Endothelial cell of umbilical vein (primary cell): ENCODE measurements at regions not wholly inside any gene's neighbourhood (a gene's known extent, or its start where the extent isn't known, plus 50 kb on each side); places are given as distances from the start of the nearest gene placed in this dataset.

Experiments
- BruUV-seq: library from RNA; stranded (reverse); fragments of 400-500 nt; replicated peaks from 2 replicates; lab custom pipeline; 2021; lab: Mats Ljungman, UMichigan
- CTCF ChIA-PET: fragments of 300-600, 350-600 bp; sonication (Branson Sonifier 250); formaldehyde crosslinking; loops from one replicate; lab custom pipeline; 2021; ENCODE audit warnings: antibody characterized with exemption, inconsistent platforms; lab: Charles Lee
- POLR2A ChIA-PET: fragments of 300-600, 350-600 bp; sonication (Branson Sonifier 250); formaldehyde crosslinking; loops from one replicate; lab custom pipeline; 2021; ENCODE audit warnings: antibody characterized with exemption, inconsistent platforms; lab: Charles Lee
- DNase-seq: peaks from one replicate; pipeline ENCODE4 v3.0.0-alpha.2; 2011; ENCODE audit warnings: low read depth, low spot score
- FAIRE-seq: peaks from 2 replicates; lab custom pipeline; 2011; peaks lifted over from hg19 to GRCh38; lab: Jason Lieb, UNC
- H2AFZ ChIP-seq: 2 replicates; pipeline ENCODE4 v1.6.0; 2012; ENCODE audit warnings: low read depth, low read length, control low read depth, inconsistent platforms
- H3K27ac ChIP-seq: 2 replicates; pipeline ENCODE4 v1.5.1; 2011; ENCODE audit warnings: low read depth, mild to moderate bottlenecking, control low read depth, low read length, moderate library complexity; ENCODE audit not compliant: insufficient read depth
- H3K27me3 ChIP-seq, 2 experiments: 2 replicates each; pipeline versions ENCODE4 v1.6.0 to v1.6.1; 2011; ENCODE audit warnings: low read length in 2 of 2, mixed read lengths in 1 of 2; ENCODE audit not compliant: control insufficient read depth in 2 of 2, insufficient read depth in 2 of 2
- H3K36me3 ChIP-seq, 2 experiments: 2 replicates in 1 of 2; 3 replicates in 1 of 2; pipeline ENCODE4 v1.5.1; 2011; ENCODE audit warnings: low read length in 2 of 2, mild to moderate bottlenecking in 1 of 2, moderate library complexity in 1 of 2; ENCODE audit not compliant: control insufficient read depth in 2 of 2, insufficient read depth in 2 of 2; ENCODE audit errors: extremely low read depth in 1 of 2
- H3K4me1 ChIP-seq: 3 replicates; pipeline ENCODE4 v1.5.1; 2011; ENCODE audit warnings: mild to moderate bottlenecking, low read length; ENCODE audit not compliant: control insufficient read depth, insufficient read depth; ENCODE audit errors: extremely low read depth
- H3K4me2 ChIP-seq: 2 replicates; pipeline ENCODE4 v1.6.1; 2011; ENCODE audit warnings: low read length, control low read depth, mixed read lengths; ENCODE audit not compliant: insufficient read depth
- H3K4me3 ChIP-seq, 3 experiments: fragments of 200-600 bp in 1 of 3; sonication (generic), shearing (Covaris generic) in 1 of 3; replicated peaks in 1 of 3; 2 replicates each; pipeline ENCODE4 v1.5.1; 2011 to 2016; ENCODE audit warnings: control low read depth in 3 of 3, low read length in 3 of 3, mild to moderate bottlenecking in 2 of 3, inconsistent platforms in 1 of 3, low read depth in 1 of 3, moderate library complexity in 1 of 3; ENCODE audit not compliant: insufficient read depth in 1 of 3
- H3K79me2 ChIP-seq: 2 replicates; pipeline ENCODE4 v1.6.0; 2012; ENCODE audit warnings: low read length, inconsistent platforms; ENCODE audit not compliant: control insufficient read depth, insufficient read depth
- H3K9ac ChIP-seq: replicated peaks from 2 replicates; pipeline ENCODE3; 2011; ENCODE audit warnings: low read length, control low read depth; ENCODE audit not compliant: insufficient read depth; ENCODE audit errors: extremely low read depth
- H3K9me1 ChIP-seq: replicated peaks from 3 replicates; pipeline ENCODE4 v1.6.0; 2011; ENCODE audit warnings: mild to moderate bottlenecking, low read length; ENCODE audit not compliant: control insufficient read depth, insufficient read depth; ENCODE audit errors: extremely low read depth
- H3K9me3 ChIP-seq: replicated peaks from 2 replicates; pipeline ENCODE4 v1.5.1; 2012; ENCODE audit warnings: low read length, inconsistent platforms; ENCODE audit not compliant: control insufficient read depth, insufficient read depth
- H4K20me1 ChIP-seq: replicated peaks from 2 replicates; pipeline ENCODE3; 2011; ENCODE audit warnings: mild to moderate bottlenecking, low read length; ENCODE audit not compliant: control insufficient read depth, insufficient read depth; ENCODE audit errors: extremely low read depth
- CTCF ChIP-seq, 2 donors: IDR thresholded peaks; 1 replicate in 1 of 2; 2 replicates in 1 of 2; pipeline ENCODE4 v1.5.1; 2011; ENCODE audit warnings: low read length in 2 of 2, mild to moderate bottlenecking in 2 of 2, moderate library complexity in 2 of 2, control low read depth in 1 of 2, inconsistent platforms in 1 of 2, low read depth in 1 of 2; ENCODE audit not compliant: insufficient read depth in 1 of 2; ENCODE audit errors: extremely low read depth in 1 of 2
- EZH2 ChIP-seq: IDR thresholded peaks from 2 replicates; pipeline ENCODE4 v1.6.1; 2012; ENCODE audit warnings: borderline replicate concordance, low read depth, mild to moderate bottlenecking, moderate library complexity, low read length, inconsistent platforms; ENCODE audit not compliant: severe bottlenecking
- FOS ChIP-seq: IDR thresholded peaks from 2 replicates; pipeline ENCODE4 v1.6.1; 2011; ENCODE audit warnings: mild to moderate bottlenecking, low read length, moderate library complexity, borderline replicate concordance; ENCODE audit not compliant: insufficient read depth
- GATA2 ChIP-seq: IDR thresholded peaks from 2 replicates; pipeline ENCODE4 v1.7.0; 2011; ENCODE audit warnings: low read depth, mild to moderate bottlenecking, moderate library complexity, mixed read lengths, low read length; ENCODE audit not compliant: insufficient read length, insufficient read depth
- JUN ChIP-seq: IDR thresholded peaks from 2 replicates; pipeline ENCODE4 v1.6.1; 2011; ENCODE audit warnings: borderline replicate concordance, low read depth; ENCODE audit not compliant: insufficient read length, insufficient read depth
- MAX ChIP-seq: IDR thresholded peaks from 2 replicates; pipeline ENCODE4 v1.6.1; 2011; ENCODE audit not compliant: insufficient read depth, insufficient read length
- MYC ChIP-seq: IDR thresholded peaks from one replicate; pipeline ENCODE4 v1.6.1; 2011; ENCODE audit warnings: mild to moderate bottlenecking, low read depth, low read length
- POLR2A ChIP-seq: IDR thresholded peaks from 2 replicates; pipeline ENCODE4 v1.6.1; 2012; ENCODE audit warnings: low read depth, mild to moderate bottlenecking, control low read depth, low read length
- POLR2AphosphoS5 ChIP-seq: IDR thresholded peaks from 2 replicates; pipeline ENCODE4 v1.6.1; 2012; ENCODE audit warnings: low read depth, mild to moderate bottlenecking, control low read depth, low read length, moderate library complexity; ENCODE audit not compliant: insufficient read depth
- dilution Hi-C: fragments of 300-500 bp; cut with MboI; formaldehyde crosslinking; loops from one replicate; pipeline ENCODE4 v1.15.0; 2019; ENCODE audit warnings: low sequenced_read_pairs; ENCODE audit not compliant: extremely low pct_ligation_motif_present
- intact Hi-C: fragments of 100-400 bp; cut with micrococcal nuclease; formaldehyde crosslinking; loops from one replicate; pipeline ENCODE4 v1.10.0; 2022

GRCh38 chr9:82115900-82116299, 127.3 kb downstream of the SPATA31D1 start:
- dilution Hi-C loops, result no loop called here
- no peaks in the 10 kb centered on the region for H3K4me1 ChIP-seq

GRCh38 chr9:82116556-82116955, 128.0 kb downstream of the SPATA31D1 start:
- dilution Hi-C loops (no loop called here), intact Hi-C loops (no loop called here)
- FAIRE-seq (no peak), DNase-seq (no peak)
- Histone ChIP-seq H3K27me3 (no peaks in the 10 kb centered on the region), H3K36me3 (no peaks in the 10 kb centered on the region), H3K79me2 (no peaks in the 10 kb centered on the region), H3K4me2 (no peak overlapping the region), H3K4me1 (no peaks in the 10 kb centered on the region), H3K9me3 (no peaks in the 10 kb centered on the region), H3K27ac (no peak overlapping the region), H3K9ac (no peak overlapping the region), H2AFZ (no peak overlapping the region), H4K20me1 (no peaks in the 10 kb centered on the region), H3K9me1 (no peaks in the 10 kb centered on the region), H3K4me3 (no peak overlapping the region)
- ChIA-PET CTCF (interaction anchor here (1.5 kb wide), 1 partner anchor 12 kb away, joined by 3 read pairs; no protein-coding TSS in a partner anchor), POLR2A (no interaction called here)
- BruUV-seq, result no TSS peak
- no peak for TF ChIP-seq EZH2
- TF ChIP-seq POLR2AphosphoS5, result no peak
- TF ChIP-seq JUN, result no peak
- no peak for TF ChIP-seq FOS
- no peak for TF ChIP-seq MYC
- TF ChIP-seq MAX, result no peak
- TF ChIP-seq CTCF (IDR thresholded peaks at IDR 0.05; ENCODE audit: extremely low read depth in 1 of 2, insufficient read depth in 1 of 2, low read depth in 1 of 2, low read length in 2 of 2), result no peak
- TF ChIP-seq GATA2, result no peak
- no peak for TF ChIP-seq POLR2A

More at GRCh38 chr9:82115900-82116299, 127.3 kb downstream of the SPATA31D1 start:
- Histone ChIP-seq H3K27me3 (no peaks in the 10 kb centered on the region), H3K27ac (no peak overlapping the region), H4K20me1 (no peaks in the 10 kb centered on the region), H3K4me3 (no peak overlapping the region), H2AFZ (no peak overlapping the region), H3K4me2 (no peak overlapping the region), H3K9me3 (no peaks in the 10 kb centered on the region), H3K36me3 (no peaks in the 10 kb centered on the region), H3K79me2 (no peaks in the 10 kb centered on the region), H3K9ac (no peak overlapping the region), H3K9me1 (no peaks in the 10 kb centered on the region)
- CTCF ChIA-PET, result no interaction called here
- POLR2A ChIA-PET, result no interaction called here
- FAIRE-seq (no peak), DNase-seq (no peak)
- no peak for TF ChIP-seq FOS
- TF ChIP-seq GATA2, result no peak
- BruUV-seq, result no TSS peak
- intact Hi-C loops, result no loop called here
